GM23338 (cell line): ENCODE measurements at regions not wholly inside any gene's neighbourhood (a gene's known extent, or its start where the extent isn't known, plus 50 kb on each side); places are given as distances from the start of the nearest gene placed in this dataset.

Source experiments
- ATAC-seq: fragments of 200-7000 bp; cut with Tn5 transposase; 3 replicates; pipeline ENCODE4 v1.9.1; 2020
- DNase-seq: peaks from one replicate; pipeline ENCODE4 v3.0.0-alpha.2; 2015; ENCODE audit warnings: low spot score
- H2AFZ ChIP-seq: fragments of 200-600 bp; sonication (generic); 2 replicates; pipeline ENCODE4 v1.8.0; 2016; ENCODE audit warnings: antibody characterized with exemption, mild to moderate bottlenecking, moderate library complexity
- H3F3A ChIP-seq: fragments of 200-600 bp; sonication (generic); replicated peaks from 2 replicates; pipeline ENCODE4 v1.8.0; 2017; ENCODE audit warnings: antibody characterized with exemption, mixed run types, low read depth
- H3K27ac ChIP-seq: fragments of 200-600 bp; sonication (generic); 2 replicates; pipeline ENCODE4 v1.6.1; 2016; ENCODE audit warnings: low read depth
- H3K27me3 ChIP-seq: fragments of 200-600 bp; sonication (generic); 2 replicates; pipeline ENCODE4 v1.8.0; 2016; ENCODE audit warnings: mild to moderate bottlenecking, mixed run types, moderate library complexity; ENCODE audit not compliant: insufficient read depth
- H3K36me3 ChIP-seq: fragments of 200-600 bp; sonication (generic); 2 replicates; pipeline ENCODE4 v1.8.0; 2016; ENCODE audit warnings: mild to moderate bottlenecking; ENCODE audit not compliant: insufficient read depth
- H3K4me1 ChIP-seq: fragments of 200-600 bp; sonication (generic); 2 replicates; pipeline ENCODE4 v1.8.0; 2016; ENCODE audit warnings: mild to moderate bottlenecking, moderate library complexity; ENCODE audit not compliant: insufficient read depth
- H3K4me2 ChIP-seq: fragments of 200-600 bp; sonication (generic); 2 replicates; pipeline ENCODE4 v1.7.1; 2017; ENCODE audit warnings: mixed run types
- H3K4me3 ChIP-seq: fragments of 200-600 bp; sonication (generic); 2 replicates; pipeline ENCODE4 v1.6.1; 2016; ENCODE audit warnings: mixed run types
- H3K79me2 ChIP-seq: fragments of 200-600 bp; sonication (generic); replicated peaks from 2 replicates; pipeline ENCODE4 v1.8.0; 2017; ENCODE audit warnings: mild to moderate bottlenecking; ENCODE audit not compliant: insufficient read depth
- H3K9me2 ChIP-seq: fragments of 200-600 bp; sonication (generic); 2 replicates; pipeline ENCODE4 v1.8.0; 2017; ENCODE audit not compliant: insufficient read depth
- H4K20me1 ChIP-seq: fragments of 200-600 bp; sonication (generic); replicated peaks from 2 replicates; pipeline ENCODE4 v1.8.0; 2017; ENCODE audit warnings: mild to moderate bottlenecking; ENCODE audit not compliant: insufficient read depth
- H3K27ac Mint-ChIP-seq: 2 replicates; pipeline ENCODE4 v1.8.0; 2020; ENCODE audit warnings: inconsistent platforms, mild to moderate bottlenecking, moderate library complexity, mixed read lengths
- H3K27me3 Mint-ChIP-seq: 3 replicates; pipeline ENCODE4 v1.8.0; 2022; ENCODE audit warnings: low read depth, mild to moderate bottlenecking, moderate library complexity, mixed read lengths, inconsistent platforms; ENCODE audit not compliant: insufficient read depth, poor library complexity
- H3K36me3 Mint-ChIP-seq: 3 replicates; pipeline ENCODE4 v1.8.0; 2021; ENCODE audit warnings: low read depth, mild to moderate bottlenecking, inconsistent platforms, moderate library complexity, mixed read lengths
- H3K4me1 Mint-ChIP-seq: 3 replicates; pipeline ENCODE4 v1.8.0; 2020; ENCODE audit warnings: mild to moderate bottlenecking, inconsistent platforms, mixed read lengths
- H3K4me3 Mint-ChIP-seq: 3 replicates; pipeline ENCODE4 v1.8.0; 2021; ENCODE audit warnings: moderate library complexity, mild to moderate bottlenecking, inconsistent platforms, mixed read lengths
- H3K9me3 Mint-ChIP-seq: 3 replicates; pipeline ENCODE4 v1.8.0; 2020; ENCODE audit warnings: moderate library complexity, mild to moderate bottlenecking, inconsistent platforms, mixed read lengths
- CREB1 ChIP-seq: fragments of 250-450 bp; sonication (Bioruptor Pico); IDR thresholded peaks from 2 replicates; pipeline ENCODE4 v1.5.0; 2020; ENCODE audit warnings: low read depth, mild to moderate bottlenecking, moderate library complexity
- CTCF ChIP-seq, 2 experiments: fragments of 200-600 bp in 1 of 2; sonication (generic) in 1 of 2; conservative IDR thresholded peaks; 2 replicates each; pipeline versions ENCODE4 v1.5.1 to v1.6.1; 2016 to 2017; ENCODE audit warnings: antibody characterized with exemption in 2 of 2, low read depth in 2 of 2, mild to moderate bottlenecking in 2 of 2, moderate library complexity in 1 of 2
- ETS1 ChIP-seq: IDR thresholded peaks from 2 replicates; pipeline ENCODE4 v1.6.1; 2016; ENCODE audit warnings: antibody characterized with exemption
- EZH2 ChIP-seq: fragments of 200-600 bp; sonication (generic); IDR thresholded peaks from one replicate; pipeline ENCODE4 v1.8.0; 2017; ENCODE audit warnings: antibody characterized with exemption, mild to moderate bottlenecking, low read depth; ENCODE audit not compliant: unreplicated experiment
- EZH2phosphoT487 ChIP-seq: fragments of 200-600 bp; sonication (generic); IDR thresholded peaks from one replicate; pipeline ENCODE4 v1.8.1; 2018; ENCODE audit warnings: antibody characterized with exemption; ENCODE audit not compliant: unreplicated experiment
- JUNB ChIP-seq: IDR thresholded peaks from one replicate; pipeline ENCODE4 v1.6.1; 2016; ENCODE audit warnings: antibody characterized with exemption; ENCODE audit not compliant: unreplicated experiment
- NANOG ChIP-seq: IDR thresholded peaks from 2 replicates; pipeline ENCODE4 v1.6.1; 2016; ENCODE audit warnings: antibody characterized with exemption, borderline replicate concordance
- STAT1 ChIP-seq: IDR thresholded peaks from one replicate; pipeline ENCODE4 v1.6.1; 2016; ENCODE audit warnings: antibody characterized with exemption; ENCODE audit not compliant: unreplicated experiment
- ZNF114 ChIP-seq: fragments of 250-450 bp; sonication (Bioruptor Pico); IDR thresholded peaks from 2 replicates; pipeline ENCODE4 v1.5.0; 2020; ENCODE audit warnings: mild to moderate bottlenecking, moderate library complexity
- ZNF331 ChIP-seq: fragments of 250-450 bp; sonication (Bioruptor Pico); IDR thresholded peaks from 2 replicates; pipeline ENCODE4 v1.5.0; 2020; ENCODE audit warnings: low read depth, mild to moderate bottlenecking, moderate library complexity

GRCh38 chr18:68262690-68263294, 452.1 kb downstream of the TMX3 start (continued):
- TF ChIP-seq CTCF (conservative IDR thresholded peaks at IDR 0.05; ENCODE audit: low read depth in 2 of 2) (no peak), NANOG (no peak), ZNF114 (CRISPR knock-in tag) (no peak), ETS1 (no peak), STAT1 (no peak), JUNB (no peak)

- H4K20me1 ChIP-seq: no peaks in the 10 kb centered on the region
- no peaks in the 10 kb centered on the region for H3K4me1 Mint-ChIP-seq
- no peaks in the 10 kb centered on the region for H3K27me3 Mint-ChIP-seq
- no peak overlapping the region for H3K4me2 ChIP-seq
- no peak overlapping the region for H3K27ac ChIP-seq
- no peaks in the 10 kb centered on the region for H3F3A ChIP-seq
- H3K4me3 Mint-ChIP-seq: no peak overlapping the region
- H3K36me3 Mint-ChIP-seq: no peaks in the 10 kb centered on the region
- no peak overlapping the region for H3K27ac Mint-ChIP-seq
- no peaks in the 10 kb centered on the region for H3K9me3 Mint-ChIP-seq
- ATAC-seq (no peak), DNase-seq (no peak)
- no peak overlapping the region for H3K4me3 ChIP-seq
- H3K27me3 ChIP-seq: no peaks in the 10 kb centered on the region
- no peak overlapping the region for H2AFZ ChIP-seq
- TF ChIP-seq ZNF331 (CRISPR knock-in tag) (no peak), EZH2phosphoT487 (no peak), EZH2 (no peak), STAT1 (no peak)
- H3K79me2 ChIP-seq: no peaks in the 10 kb centered on the region
- no peaks in the 10 kb centered on the region for H3K36me3 ChIP-seq
- H3K9me2 ChIP-seq: peaks cover 5% of the 10 kb centered on the region; the same call in 1 of the 2 replicates
- H3K4me1 ChIP-seq: no peaks in the 10 kb centered on the region
Observed at GRCh38 chr18:68256418-68257067, 458.4 kb downstream of the TMX3 start.

- Histone ChIP-seq H3K4me1 (no peaks in the 10 kb centered on the region), H3K27ac (no peak overlapping the region), H3K9me2 (no peaks in the 10 kb centered on the region), H2AFZ (no peak overlapping the region), H3K36me3 (no peaks in the 10 kb centered on the region), H3K4me2 (no peak overlapping the region), H4K20me1 (no peaks in the 10 kb centered on the region), H3F3A (no peaks in the 10 kb centered on the region), H3K27me3 (no peaks in the 10 kb centered on the region), H3K4me3 (no peak overlapping the region), H3K79me2 (no peaks in the 10 kb centered on the region)
- no peaks in the 10 kb centered on the region for H3K27me3 Mint-ChIP-seq
- DNase-seq (no peak), ATAC-seq (no peak)
- peaks cover 2% of the 10 kb centered on the region; the same call in 1 of the 3 replicates for H3K36me3 Mint-ChIP-seq
- H3K27ac Mint-ChIP-seq: no peak overlapping the region
- H3K9me3 Mint-ChIP-seq: peaks cover 17% of the 10 kb centered on the region; the same call in 2 of the 3 replicates
- no peak overlapping the region for H3K4me3 Mint-ChIP-seq
- no peaks in the 10 kb centered on the region for H3K4me1 Mint-ChIP-seq
- TF ChIP-seq CREB1 (CRISPR knock-in tag): no peak
Observed at GRCh38 chr18:68244786-68245185, 470.1 kb downstream of the TMX3 start.
